Breast epithelium (tissue), 3 donors: ENCODE measurements at regions not wholly inside any gene's neighbourhood (a gene's known extent, or its start where the extent isn't known, plus 50 kb on each side); places are given as distances from the start of the nearest gene placed in this dataset.

Source experiments
- POLR2A ChIP-seq: fragments of 450-650 bp; IDR thresholded peaks from one replicate; pipeline ENCODE4 v1.6.1; 2016; ENCODE audit warnings: antibody characterized with exemption, mild to moderate bottlenecking, moderate library complexity
- POLR2AphosphoS5 ChIP-seq, 3 donors: sonication (generic); formaldehyde crosslinking; IDR thresholded peaks; one replicate each; pipeline ENCODE4 v1.6.1; 2017; ENCODE audit warnings: antibody characterized with exemption in 3 of 3
- TF ChIP-seq, protein P1 (sequence below), 3 donors: fragments of 450-650 bp; IDR thresholded peaks; one replicate each; pipeline ENCODE4 v1.5.1; 2016 to 2017; ENCODE audit warnings: antibody characterized with exemption in 3 of 3, mild to moderate bottlenecking in 3 of 3, moderate library complexity in 3 of 3

- TF ChIP-seq, protein P1, sequence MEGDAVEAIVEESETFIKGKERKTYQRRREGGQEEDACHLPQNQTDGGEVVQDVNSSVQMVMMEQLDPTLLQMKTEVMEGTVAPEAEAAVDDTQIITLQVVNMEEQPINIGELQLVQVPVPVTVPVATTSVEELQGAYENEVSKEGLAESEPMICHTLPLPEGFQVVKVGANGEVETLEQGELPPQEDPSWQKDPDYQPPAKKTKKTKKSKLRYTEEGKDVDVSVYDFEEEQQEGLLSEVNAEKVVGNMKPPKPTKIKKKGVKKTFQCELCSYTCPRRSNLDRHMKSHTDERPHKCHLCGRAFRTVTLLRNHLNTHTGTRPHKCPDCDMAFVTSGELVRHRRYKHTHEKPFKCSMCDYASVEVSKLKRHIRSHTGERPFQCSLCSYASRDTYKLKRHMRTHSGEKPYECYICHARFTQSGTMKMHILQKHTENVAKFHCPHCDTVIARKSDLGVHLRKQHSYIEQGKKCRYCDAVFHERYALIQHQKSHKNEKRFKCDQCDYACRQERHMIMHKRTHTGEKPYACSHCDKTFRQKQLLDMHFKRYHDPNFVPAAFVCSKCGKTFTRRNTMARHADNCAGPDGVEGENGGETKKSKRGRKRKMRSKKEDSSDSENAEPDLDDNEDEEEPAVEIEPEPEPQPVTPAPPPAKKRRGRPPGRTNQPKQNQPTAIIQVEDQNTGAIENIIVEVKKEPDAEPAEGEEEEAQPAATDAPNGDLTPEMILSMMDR (IDR thresholded peaks at IDR 0.05): no peak
- no peak for TF ChIP-seq POLR2A
- TF ChIP-seq POLR2AphosphoS5 (IDR thresholded peaks at IDR 0.05): no peak
Observed at GRCh38 chr3:59486520-59486919, 436.7 kb upstream of the CFAP20DC start.
